Ishikawa (cell line): ENCODE measurements at regions not wholly inside any gene's neighbourhood (a gene's known extent, or its start where the extent isn't known, plus 50 kb on each side); places are given as distances from the start of the nearest gene placed in this dataset.

Source experiments
- CEBPB ChIP-seq: IDR thresholded peaks from 2 replicates; pipeline ENCODE4 v1.6.1; 2012
- CREB1 ChIP-seq: IDR thresholded peaks from 2 replicates; pipeline ENCODE4 v1.6.1; 2012; ENCODE audit warnings: low read depth
- EGR1 ChIP-seq: IDR thresholded peaks from 2 replicates; pipeline ENCODE4 v1.6.1; 2012
- EP300 ChIP-seq: IDR thresholded peaks from 2 replicates; pipeline ENCODE4 v1.6.1; 2012; ENCODE audit warnings: borderline replicate concordance
- FOXM1 ChIP-seq: IDR thresholded peaks from 2 replicates; pipeline ENCODE4 v1.6.1; 2012; ENCODE audit warnings: low read depth, borderline replicate concordance
- NFIC ChIP-seq: IDR thresholded peaks from 2 replicates; pipeline ENCODE4 v1.6.1; 2012
- RAD21 ChIP-seq: IDR thresholded peaks from 2 replicates; pipeline ENCODE4 v1.6.1; 2012; ENCODE audit warnings: low read depth
- TAF1 ChIP-seq: IDR thresholded peaks from 2 replicates; pipeline ENCODE4 v1.6.1; 2012; ENCODE audit warnings: low read depth, mild to moderate bottlenecking
- TCF12 ChIP-seq: IDR thresholded peaks from 2 replicates; pipeline ENCODE4 v1.6.1; 2012; ENCODE audit warnings: low read depth
- TEAD4 ChIP-seq: IDR thresholded peaks from 2 replicates; pipeline ENCODE4 v1.6.1; 2012
- YY1 ChIP-seq: IDR thresholded peaks from 2 replicates; pipeline ENCODE4 v1.6.1; 2012; ENCODE audit warnings: low read depth
- ZBTB7A ChIP-seq: IDR thresholded peaks from 2 replicates; pipeline ENCODE4 v1.6.1; 2012; ENCODE audit warnings: low read depth
- TF ChIP-seq, protein P1 (sequence below): IDR thresholded peaks from 2 replicates; pipeline ENCODE4 v1.6.1; 2012
- TF ChIP-seq, protein P2 (sequence below): IDR thresholded peaks from 2 replicates; pipeline ENCODE4 v1.6.1; 2012
- TF ChIP-seq, protein P3 (sequence below): IDR thresholded peaks from 2 replicates; pipeline ENCODE4 v1.6.1; 2012; ENCODE audit warnings: low read depth, mild to moderate bottlenecking

DNA sequence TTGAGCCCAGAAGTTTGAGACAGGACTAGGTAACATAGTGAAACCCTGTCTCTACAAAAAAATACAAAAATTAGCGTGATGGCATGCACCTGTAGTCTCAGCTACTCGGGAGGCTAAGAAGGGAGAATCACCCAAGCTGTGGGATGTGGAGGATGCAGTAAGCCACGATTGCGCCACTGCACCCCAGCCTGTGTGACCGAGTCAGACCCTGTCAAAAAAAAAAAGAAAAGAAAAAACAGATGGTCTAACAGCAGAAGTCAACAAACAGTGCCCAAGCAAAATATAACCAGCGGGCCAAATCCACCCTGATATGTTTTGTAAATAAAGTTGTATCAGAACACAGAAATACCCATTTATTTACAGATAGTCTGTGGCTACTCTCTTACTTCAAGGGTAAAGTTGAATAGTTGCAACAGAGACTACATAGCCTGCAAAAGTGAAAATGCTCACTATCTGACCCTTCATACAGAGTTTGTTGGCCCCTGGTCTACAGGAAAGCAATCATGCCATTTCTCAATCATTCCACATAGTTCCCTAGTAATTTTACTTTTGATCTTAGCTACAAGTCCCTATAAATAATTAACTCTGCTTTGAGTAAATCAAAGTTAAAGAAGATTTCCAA, 383.7 kb downstream of the TLE1 start:
- TF ChIP-seq NFIC (no peak), TEAD4 (no peak), TCF12 (no peak)
- TF ChIP-seq, protein P1, sequence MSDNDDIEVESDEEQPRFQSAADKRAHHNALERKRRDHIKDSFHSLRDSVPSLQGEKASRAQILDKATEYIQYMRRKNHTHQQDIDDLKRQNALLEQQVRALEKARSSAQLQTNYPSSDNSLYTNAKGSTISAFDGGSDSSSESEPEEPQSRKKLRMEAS = no peak
- TF ChIP-seq, protein P2, sequence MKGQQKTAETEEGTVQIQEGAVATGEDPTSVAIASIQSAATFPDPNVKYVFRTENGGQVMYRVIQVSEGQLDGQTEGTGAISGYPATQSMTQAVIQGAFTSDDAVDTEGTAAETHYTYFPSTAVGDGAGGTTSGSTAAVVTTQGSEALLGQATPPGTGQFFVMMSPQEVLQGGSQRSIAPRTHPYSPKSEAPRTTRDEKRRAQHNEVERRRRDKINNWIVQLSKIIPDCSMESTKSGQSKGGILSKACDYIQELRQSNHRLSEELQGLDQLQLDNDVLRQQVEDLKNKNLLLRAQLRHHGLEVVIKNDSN = no peak
- TF ChIP-seq, protein P3, sequence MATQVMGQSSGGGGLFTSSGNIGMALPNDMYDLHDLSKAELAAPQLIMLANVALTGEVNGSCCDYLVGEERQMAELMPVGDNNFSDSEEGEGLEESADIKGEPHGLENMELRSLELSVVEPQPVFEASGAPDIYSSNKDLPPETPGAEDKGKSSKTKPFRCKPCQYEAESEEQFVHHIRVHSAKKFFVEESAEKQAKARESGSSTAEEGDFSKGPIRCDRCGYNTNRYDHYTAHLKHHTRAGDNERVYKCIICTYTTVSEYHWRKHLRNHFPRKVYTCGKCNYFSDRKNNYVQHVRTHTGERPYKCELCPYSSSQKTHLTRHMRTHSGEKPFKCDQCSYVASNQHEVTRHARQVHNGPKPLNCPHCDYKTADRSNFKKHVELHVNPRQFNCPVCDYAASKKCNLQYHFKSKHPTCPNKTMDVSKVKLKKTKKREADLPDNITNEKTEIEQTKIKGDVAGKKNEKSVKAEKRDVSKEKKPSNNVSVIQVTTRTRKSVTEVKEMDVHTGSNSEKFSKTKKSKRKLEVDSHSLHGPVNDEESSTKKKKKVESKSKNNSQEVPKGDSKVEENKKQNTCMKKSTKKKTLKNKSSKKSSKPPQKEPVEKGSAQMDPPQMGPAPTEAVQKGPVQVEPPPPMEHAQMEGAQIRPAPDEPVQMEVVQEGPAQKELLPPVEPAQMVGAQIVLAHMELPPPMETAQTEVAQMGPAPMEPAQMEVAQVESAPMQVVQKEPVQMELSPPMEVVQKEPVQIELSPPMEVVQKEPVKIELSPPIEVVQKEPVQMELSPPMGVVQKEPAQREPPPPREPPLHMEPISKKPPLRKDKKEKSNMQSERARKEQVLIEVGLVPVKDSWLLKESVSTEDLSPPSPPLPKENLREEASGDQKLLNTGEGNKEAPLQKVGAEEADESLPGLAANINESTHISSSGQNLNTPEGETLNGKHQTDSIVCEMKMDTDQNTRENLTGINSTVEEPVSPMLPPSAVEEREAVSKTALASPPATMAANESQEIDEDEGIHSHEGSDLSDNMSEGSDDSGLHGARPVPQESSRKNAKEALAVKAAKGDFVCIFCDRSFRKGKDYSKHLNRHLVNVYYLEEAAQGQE = no peak

- TF ChIP-seq, protein P3 = no peak
- TF ChIP-seq EP300 (no peak), CEBPB (no peak), RAD21 (no peak), TAF1 (no peak), FOXM1 (no peak), EGR1 (no peak), YY1 (no peak), TEAD4 (no peak), NFIC (no peak), ZBTB7A (no peak), CREB1 (no peak), TCF12 (no peak)
- TF ChIP-seq, protein P1 = no peak
- TF ChIP-seq, protein P2 = no peak
Measured at GRCh38 chr9:81303658-81304057, 385.7 kb downstream of the TLE1 start.

- no peak for TF ChIP-seq CREB1
- TF ChIP-seq, protein P1 = no peak
- no peak for TF ChIP-seq NFIC
- TF ChIP-seq EP300 = no peak
- TF ChIP-seq, protein P3 = no peak
- TF ChIP-seq EGR1 = no peak
- TF ChIP-seq TCF12 = no peak
- TF ChIP-seq CEBPB = no peak
- TF ChIP-seq YY1 = no peak
- TF ChIP-seq TEAD4 = no peak
- TF ChIP-seq, protein P2 = no peak
Measured at GRCh38 chr9:81293651-81294050, 395.7 kb downstream of the TLE1 start.

GRCh38 chr9:81292056-81292805, 397.1 kb downstream of the TLE1 start:
- TF ChIP-seq YY1 = peak; percentile 32; the same call in 1 of the 2 replicates
- TF ChIP-seq ZBTB7A = no peak
- TF ChIP-seq EGR1 = 0 out of 2 replicates have a peak, but pooled peaks have one; percentile 13
- TF ChIP-seq, protein P1 = peak; percentile 19; the same call in 1 of the 2 replicates
- TF ChIP-seq, protein P3 = no peak
